Fibroblast of lung (primary cell): ENCODE measurements at regions not wholly inside any gene's neighbourhood (a gene's known extent, or its start where the extent isn't known, plus 50 kb on each side); places are given as distances from the start of the nearest gene placed in this dataset.

Experiments used
- CTCF ChIP-seq, 2 donors: IDR thresholded peaks in 1 of 2; conservative IDR thresholded peaks in 1 of 2; 1 replicate in 1 of 2; 2 replicates in 1 of 2; pipeline ENCODE4 v1.5.1; 2011 to 2012; ENCODE audit warnings: low read length in 2 of 2, control low read depth in 1 of 2, inconsistent platforms in 1 of 2, low read depth in 1 of 2, mild to moderate bottlenecking in 1 of 2
- EZH2 ChIP-seq: IDR thresholded peaks from 2 replicates; pipeline ENCODE4 v1.5.1; 2012; ENCODE audit warnings: low read length, control low read depth, mild to moderate bottlenecking; ENCODE audit errors: missing control alignments

GRCh38 chr7:34309584-34309983 is 348.4 kb upstream of the NPSR1 start:
- TF ChIP-seq CTCF (conservative IDR thresholded peaks at IDR 0.05 in 1 of 2, IDR thresholded peaks at IDR 0.05 in 1 of 2; ENCODE audit: low read depth in 1 of 2, low read length in 2 of 2) (no peak), EZH2 (no peak)
